Neural crest cell (in vitro differentiated cells): ENCODE measurements at regions not wholly inside any gene's neighbourhood (a gene's known extent, or its start where the extent isn't known, plus 50 kb on each side); places are given as distances from the start of the nearest gene placed in this dataset.

Experiments
- DNase-seq: peaks from one replicate; pipeline ENCODE4 v3.0.0; 2021; ENCODE audit warnings: low read depth, mixed read lengths, low spot score
- H3K27ac Mint-ChIP-seq: one replicate; pipeline ENCODE4 v1.8.0; 2021; ENCODE audit warnings: mild to moderate bottlenecking, mixed read lengths; ENCODE audit not compliant: unreplicated experiment
- H3K27me3 Mint-ChIP-seq: 2 replicates; pipeline ENCODE4 v1.8.0; 2021; ENCODE audit warnings: low read depth, mild to moderate bottlenecking, mixed read lengths
- H3K36me3 Mint-ChIP-seq: 2 replicates; pipeline ENCODE4 v1.8.0; 2021; ENCODE audit warnings: low read depth, mild to moderate bottlenecking, mixed read lengths
- H3K4me1 Mint-ChIP-seq: 2 replicates; pipeline ENCODE4 v1.8.0; 2021; ENCODE audit warnings: mixed read lengths
- H3K4me3 Mint-ChIP-seq: one replicate; pipeline ENCODE4 v1.8.0; 2021; ENCODE audit warnings: mild to moderate bottlenecking, mixed read lengths
- H3K9me3 Mint-ChIP-seq: 2 replicates; pipeline ENCODE4 v1.8.0; 2021; ENCODE audit warnings: mixed read lengths
- TF ChIP-seq, protein P1 (sequence below): fragments of 200-600 bp; sonication (generic); conservative IDR thresholded peaks from 2 replicates; pipeline ENCODE4 v1.5.0; 2021; ENCODE audit warnings: antibody characterized with exemption, mild to moderate bottlenecking

DNA sequence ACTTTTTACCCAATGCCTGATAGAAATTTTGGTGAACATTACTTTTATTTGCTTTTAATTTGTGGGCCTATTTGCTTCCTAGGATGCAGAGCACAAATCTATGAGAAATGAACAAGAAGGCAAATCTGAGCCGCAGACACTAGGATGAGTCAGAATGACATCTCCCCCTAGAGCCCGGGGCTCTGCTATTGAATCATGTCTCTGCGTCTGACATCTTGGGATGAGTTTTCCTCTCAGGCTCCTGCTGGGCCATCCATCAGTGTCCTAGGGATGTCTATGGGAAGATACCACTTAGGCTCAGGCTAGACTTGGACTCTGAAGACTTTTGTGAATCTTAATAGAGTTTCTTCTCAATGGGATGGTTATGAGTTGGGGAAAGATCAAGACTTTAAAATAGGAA is 157.3 kb upstream of the MTPN start:
- Mint-ChIP-seq H3K4me1 (peaks cover 27% of the 10 kb centered on the region), H3K36me3 (no peaks in the 10 kb centered on the region), H3K4me3 (no peak overlapping the region), H3K9me3 (no peaks in the 10 kb centered on the region), H3K27me3 (no peaks in the 10 kb centered on the region), H3K27ac (no peak overlapping the region)
- no peak for DNase-seq
- TF ChIP-seq, protein P1, sequence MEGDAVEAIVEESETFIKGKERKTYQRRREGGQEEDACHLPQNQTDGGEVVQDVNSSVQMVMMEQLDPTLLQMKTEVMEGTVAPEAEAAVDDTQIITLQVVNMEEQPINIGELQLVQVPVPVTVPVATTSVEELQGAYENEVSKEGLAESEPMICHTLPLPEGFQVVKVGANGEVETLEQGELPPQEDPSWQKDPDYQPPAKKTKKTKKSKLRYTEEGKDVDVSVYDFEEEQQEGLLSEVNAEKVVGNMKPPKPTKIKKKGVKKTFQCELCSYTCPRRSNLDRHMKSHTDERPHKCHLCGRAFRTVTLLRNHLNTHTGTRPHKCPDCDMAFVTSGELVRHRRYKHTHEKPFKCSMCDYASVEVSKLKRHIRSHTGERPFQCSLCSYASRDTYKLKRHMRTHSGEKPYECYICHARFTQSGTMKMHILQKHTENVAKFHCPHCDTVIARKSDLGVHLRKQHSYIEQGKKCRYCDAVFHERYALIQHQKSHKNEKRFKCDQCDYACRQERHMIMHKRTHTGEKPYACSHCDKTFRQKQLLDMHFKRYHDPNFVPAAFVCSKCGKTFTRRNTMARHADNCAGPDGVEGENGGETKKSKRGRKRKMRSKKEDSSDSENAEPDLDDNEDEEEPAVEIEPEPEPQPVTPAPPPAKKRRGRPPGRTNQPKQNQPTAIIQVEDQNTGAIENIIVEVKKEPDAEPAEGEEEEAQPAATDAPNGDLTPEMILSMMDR = no peak

DNA sequence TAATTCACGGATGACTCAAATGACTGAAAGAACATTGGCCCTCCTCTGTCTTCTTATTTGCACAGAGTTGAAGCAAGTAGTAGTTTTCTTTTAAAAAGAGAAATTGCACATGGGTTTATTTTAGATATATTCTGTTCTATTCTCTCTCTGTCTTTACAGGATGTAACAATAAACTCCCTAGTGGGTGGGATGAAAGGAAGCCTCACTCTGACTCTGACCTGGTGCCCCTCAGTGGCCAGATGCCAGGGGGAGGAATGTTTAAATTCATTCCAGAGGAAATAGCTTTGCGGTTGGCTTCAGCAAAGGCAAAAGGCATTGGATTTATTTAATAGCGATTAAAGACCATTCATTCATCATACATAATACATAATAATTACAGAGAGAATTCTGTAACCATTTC is 156.4 kb upstream of the MTPN start:
- no peaks in the 10 kb centered on the region for H3K36me3 Mint-ChIP-seq
- TF ChIP-seq, protein P1 = no peak
- H3K27ac Mint-ChIP-seq = no peak overlapping the region
- no peak for DNase-seq
- peaks cover 26% of the 10 kb centered on the region for H3K4me1 Mint-ChIP-seq
- peaks cover 2% of the 10 kb centered on the region for H3K9me3 Mint-ChIP-seq
- H3K4me3 Mint-ChIP-seq = no peak overlapping the region
- no peaks in the 10 kb centered on the region for H3K27me3 Mint-ChIP-seq

DNA sequence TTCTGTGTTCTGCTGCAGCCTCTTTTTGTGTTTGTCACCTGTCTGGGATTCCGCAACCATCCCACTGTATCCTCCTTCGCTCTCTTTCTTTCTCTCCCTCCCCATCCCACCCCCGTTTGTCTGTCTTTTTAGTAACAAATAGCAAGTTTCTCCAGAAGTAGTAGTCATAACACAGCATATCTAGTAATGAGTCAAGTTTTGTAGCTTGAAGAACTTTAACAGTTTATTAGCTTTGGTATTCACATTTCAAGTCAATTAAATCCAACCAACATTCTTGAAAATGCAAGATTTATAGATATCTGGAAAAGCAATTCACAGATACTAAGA is 154.1 kb upstream of the MTPN start:
- no peak for DNase-seq
- TF ChIP-seq, protein P1 = no peak
- Mint-ChIP-seq H3K4me3 (no peak overlapping the region), H3K4me1 (peaks cover 20% of the 10 kb centered on the region), H3K27me3 (no peaks in the 10 kb centered on the region), H3K27ac (no peak overlapping the region), H3K36me3 (no peaks in the 10 kb centered on the region), H3K9me3 (peaks cover 2% of the 10 kb centered on the region)

DNA sequence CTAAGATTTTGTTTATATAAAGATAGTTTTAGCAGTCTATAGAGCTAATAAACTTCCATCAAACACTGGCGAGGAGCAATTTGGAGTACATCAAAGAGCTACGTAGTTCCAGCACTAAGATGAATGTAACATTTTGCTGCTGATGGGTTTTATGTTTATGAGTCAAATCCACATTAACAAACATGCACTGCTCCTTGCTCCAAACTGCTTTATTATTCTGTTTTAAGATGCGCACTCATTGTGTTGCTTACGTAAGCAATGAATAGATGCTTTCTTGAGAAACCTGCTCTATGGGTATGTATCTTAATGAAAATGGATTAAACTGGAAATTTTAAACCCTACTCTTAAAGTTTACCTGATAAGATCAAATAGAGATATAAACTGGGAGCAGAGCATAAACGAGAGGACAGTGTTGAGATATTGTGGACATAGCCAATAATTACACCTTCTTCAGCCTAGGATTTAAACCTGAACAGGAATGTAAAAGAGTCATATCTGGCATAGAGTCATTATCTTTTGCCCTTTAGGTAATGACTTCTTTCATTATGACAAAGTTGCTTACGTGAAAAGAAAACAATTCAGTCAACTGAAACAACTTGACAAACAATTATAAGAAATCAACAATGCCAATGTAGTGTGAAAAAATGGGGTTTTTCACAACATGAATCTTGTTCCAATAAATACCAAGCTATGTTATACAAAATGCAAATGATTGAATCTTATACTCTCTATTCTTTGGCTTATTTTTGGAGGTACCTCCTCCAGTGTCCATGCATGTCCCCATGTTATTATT is 153.5 kb upstream of the MTPN start:
- Mint-ChIP-seq H3K9me3 (peaks cover 2% of the 10 kb centered on the region), H3K36me3 (no peaks in the 10 kb centered on the region), H3K4me1 (peaks cover 17% of the 10 kb centered on the region), H3K4me3 (no peak overlapping the region), H3K27me3 (no peaks in the 10 kb centered on the region), H3K27ac (no peak overlapping the region)
- no peak for DNase-seq
- TF ChIP-seq, protein P1 = no peak

DNA sequence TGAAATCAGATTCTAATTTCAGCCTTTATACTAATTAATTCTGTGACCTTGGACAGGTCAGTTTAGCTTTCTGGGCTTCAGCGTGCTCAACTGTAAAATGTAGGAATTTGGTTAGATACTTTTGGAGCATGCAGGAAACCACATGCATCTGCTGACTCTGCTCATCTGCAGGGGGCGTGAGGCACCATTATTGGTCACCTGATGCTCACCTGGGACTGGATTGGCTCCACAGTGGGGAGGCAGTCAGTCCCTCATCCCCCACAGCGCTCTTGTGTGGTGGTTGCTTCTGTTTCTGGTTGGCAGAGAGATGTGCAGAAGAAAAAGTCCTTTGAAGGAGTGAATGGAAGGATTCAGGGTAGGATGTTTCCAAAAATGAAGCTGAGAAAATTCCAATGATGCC is 150.9 kb upstream of the MTPN start:
- TF ChIP-seq, protein P1 = no peak
- peaks cover 2% of the 10 kb centered on the region for H3K9me3 Mint-ChIP-seq
- no peak for DNase-seq

More for the DNA sequence above, 150.9 kb upstream of the MTPN start:
- Mint-ChIP-seq H3K4me1 (no peaks in the 10 kb centered on the region), H3K27ac (no peak overlapping the region), H3K27me3 (no peaks in the 10 kb centered on the region), H3K4me3 (no peak overlapping the region), H3K36me3 (no peaks in the 10 kb centered on the region)
